22Rv1 (cell line): ENCODE measurements at regions not wholly inside any gene's neighbourhood (a gene's known extent, or its start where the extent isn't known, plus 50 kb on each side); places are given as distances from the start of the nearest gene placed in this dataset.

Experiments
- H3K27ac ChIP-seq: fragments of 450-650 bp; 2 replicates; pipeline ENCODE4 v1.5.1; 2017
- ZFX ChIP-seq: fragments of 450-650 bp; IDR thresholded peaks from 2 replicates; pipeline ENCODE4 v1.6.1; 2017; ENCODE audit warnings: antibody characterized with exemption, borderline replicate concordance
- TF ChIP-seq, protein P1 (sequence below): fragments of 450-650 bp; IDR thresholded peaks from 2 replicates; pipeline ENCODE4 v1.5.1; 2017; ENCODE audit warnings: mild to moderate bottlenecking

DNA sequence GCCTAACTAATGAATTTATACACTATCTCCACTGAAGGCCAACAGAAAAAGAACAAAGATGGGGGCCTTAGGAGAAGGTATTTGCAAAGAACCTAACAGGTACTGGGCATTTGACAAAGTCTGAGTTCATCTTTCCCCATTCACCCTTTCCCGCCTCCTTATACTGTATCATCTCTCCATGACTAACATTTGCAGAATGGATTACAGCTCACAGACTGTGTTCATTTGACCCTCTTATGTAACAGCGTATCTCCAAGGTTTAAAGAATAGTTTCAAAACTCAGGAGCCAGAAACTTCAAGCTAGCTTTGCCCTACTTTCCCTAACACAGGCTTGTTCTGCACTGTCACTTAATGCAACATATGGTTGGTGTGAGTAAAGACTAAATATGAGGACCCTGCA is 238.7 kb upstream of the CELF2 start:
- no peak overlapping the region for H3K27ac ChIP-seq
- no peak for TF ChIP-seq ZFX
- TF ChIP-seq, protein P1, sequence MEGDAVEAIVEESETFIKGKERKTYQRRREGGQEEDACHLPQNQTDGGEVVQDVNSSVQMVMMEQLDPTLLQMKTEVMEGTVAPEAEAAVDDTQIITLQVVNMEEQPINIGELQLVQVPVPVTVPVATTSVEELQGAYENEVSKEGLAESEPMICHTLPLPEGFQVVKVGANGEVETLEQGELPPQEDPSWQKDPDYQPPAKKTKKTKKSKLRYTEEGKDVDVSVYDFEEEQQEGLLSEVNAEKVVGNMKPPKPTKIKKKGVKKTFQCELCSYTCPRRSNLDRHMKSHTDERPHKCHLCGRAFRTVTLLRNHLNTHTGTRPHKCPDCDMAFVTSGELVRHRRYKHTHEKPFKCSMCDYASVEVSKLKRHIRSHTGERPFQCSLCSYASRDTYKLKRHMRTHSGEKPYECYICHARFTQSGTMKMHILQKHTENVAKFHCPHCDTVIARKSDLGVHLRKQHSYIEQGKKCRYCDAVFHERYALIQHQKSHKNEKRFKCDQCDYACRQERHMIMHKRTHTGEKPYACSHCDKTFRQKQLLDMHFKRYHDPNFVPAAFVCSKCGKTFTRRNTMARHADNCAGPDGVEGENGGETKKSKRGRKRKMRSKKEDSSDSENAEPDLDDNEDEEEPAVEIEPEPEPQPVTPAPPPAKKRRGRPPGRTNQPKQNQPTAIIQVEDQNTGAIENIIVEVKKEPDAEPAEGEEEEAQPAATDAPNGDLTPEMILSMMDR = no peak

DNA sequence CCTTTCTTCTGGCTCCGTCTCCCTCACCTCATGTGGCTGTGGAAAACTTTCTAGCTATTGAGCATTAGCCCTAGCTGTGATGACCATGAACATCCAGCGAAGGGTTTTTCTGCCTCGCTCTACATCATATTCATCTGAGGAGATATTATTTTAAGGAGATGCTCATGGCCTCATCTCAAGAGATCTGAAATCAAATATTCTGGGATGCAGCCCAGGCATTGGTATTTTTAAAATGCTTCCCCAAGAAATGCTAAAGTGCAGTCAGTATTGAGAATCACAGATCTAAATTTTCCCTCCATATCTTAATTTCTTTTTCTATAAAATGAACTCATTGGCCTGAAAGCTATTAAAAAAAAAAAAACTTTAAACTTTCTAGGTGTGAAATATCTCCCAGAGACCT is 238.2 kb upstream of the CELF2 start:
- no peak overlapping the region for H3K27ac ChIP-seq
- no peak for TF ChIP-seq ZFX
- TF ChIP-seq, protein P1 = no peak

DNA sequence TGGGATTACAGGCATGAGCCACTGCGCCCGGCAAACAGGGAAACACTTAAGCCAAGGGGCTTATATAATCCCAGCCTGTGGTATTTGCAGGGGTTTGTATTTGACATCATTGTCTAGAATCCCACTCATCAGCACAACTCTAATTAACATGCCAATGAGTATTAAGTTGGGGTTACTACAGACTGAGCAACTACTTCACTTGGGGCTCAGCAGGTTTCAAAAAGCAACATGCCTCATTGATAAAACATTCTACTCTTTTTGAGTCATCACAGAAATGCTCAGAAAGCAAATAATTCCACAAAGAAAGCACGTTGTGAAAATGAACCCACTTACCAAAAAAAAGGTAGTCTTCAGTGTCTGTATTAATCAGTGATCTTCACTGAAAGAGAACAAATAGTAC is 236.9 kb upstream of the CELF2 start:
- no peak overlapping the region for H3K27ac ChIP-seq
- TF ChIP-seq ZFX = no peak
- TF ChIP-seq, protein P1 = no peak

- no peak overlapping the region for H3K27ac ChIP-seq
- TF ChIP-seq, protein P1 = no peak
- TF ChIP-seq ZFX = no peak
These were observed 235.1 kb upstream of the CELF2 start for GRCh38 chr10:10782603-10783002.

- no peak overlapping the region for H3K27ac ChIP-seq
- TF ChIP-seq, protein P1 = no peak
These were observed 232.0 kb upstream of the CELF2 start for GRCh38 chr10:10785627-10786026.

DNA sequence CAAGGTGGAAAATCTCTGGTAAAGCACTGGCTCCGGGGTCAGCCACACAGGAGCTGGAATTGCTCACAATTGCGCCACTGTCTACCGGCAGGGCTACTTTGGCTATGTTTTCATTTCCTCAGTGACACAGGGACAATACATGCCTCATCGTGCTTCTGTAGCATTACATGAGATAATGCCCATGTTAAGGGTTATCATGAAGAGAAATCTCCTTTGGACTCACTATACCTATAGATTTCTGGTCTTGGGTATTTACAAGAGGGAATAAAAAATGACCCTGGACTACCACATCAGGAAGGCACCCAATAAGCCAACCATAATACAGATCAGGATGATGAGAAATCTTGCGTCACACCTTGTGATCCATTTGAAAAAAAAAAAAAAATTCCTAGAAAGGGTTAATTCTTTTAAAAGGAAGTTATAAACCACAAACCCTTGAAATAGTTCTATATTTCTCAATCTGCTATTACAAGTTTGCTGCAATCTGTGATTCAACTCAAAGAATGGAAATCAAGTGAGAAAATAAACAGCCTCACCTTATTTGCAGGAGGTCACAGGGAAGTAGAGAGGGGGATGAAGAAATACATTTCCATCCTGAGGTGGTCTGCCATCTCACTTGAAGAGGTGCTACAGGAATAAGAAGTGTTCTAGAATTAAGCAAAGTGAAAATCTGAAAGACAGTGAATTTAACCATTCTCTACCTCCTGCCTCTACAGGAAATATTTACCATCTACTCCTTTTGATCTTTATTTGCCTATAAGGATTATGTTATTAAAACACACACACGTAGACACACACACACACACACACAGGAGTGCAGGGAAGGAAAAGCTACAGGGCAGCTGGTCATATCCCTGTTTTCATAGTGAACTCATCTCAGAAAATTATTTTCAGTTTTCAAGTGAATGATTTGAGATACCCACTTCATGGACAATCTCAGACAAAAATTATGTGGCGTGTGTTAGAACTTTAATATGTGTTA is 231.3 kb upstream of the CELF2 start:
- no peak for TF ChIP-seq ZFX
- TF ChIP-seq, protein P1 = no peak
- H3K27ac ChIP-seq = no peak overlapping the region

GRCh38 chr10:10787586-10787985 is 230.1 kb upstream of the CELF2 start:
- no peak for TF ChIP-seq ZFX
- TF ChIP-seq, protein P1 = no peak
- no peak overlapping the region for H3K27ac ChIP-seq
